Non-pigmented ciliary epithelial cell (primary cell): ENCODE measurements at regions not wholly inside any gene's neighbourhood (a gene's known extent, or its start where the extent isn't known, plus 50 kb on each side); places are given as distances from the start of the nearest gene placed in this dataset.

Experiments
- DNase-seq: peaks from one replicate; pipeline ENCODE4 v3.0.0-alpha.2; 2010; ENCODE audit warnings: low read depth

GRCh38 chr1:14100919-14101318 is 400.9 kb downstream of the PRDM2 start:
- no peak for DNase-seq

GRCh38 chr1:14102180-14102579 is 402.2 kb downstream of the PRDM2 start:
- DNase-seq, result no peak

GRCh38 chr1:14103878-14104430 is 404.0 kb downstream of the PRDM2 start:
- DNase-seq, result no peak

- no peak for DNase-seq
Observed at GRCh38 chr1:14106126-14106525, 406.1 kb downstream of the PRDM2 start.

GRCh38 chr1:14106679-14107313 is 406.8 kb downstream of the PRDM2 start:
- DNase-seq, result no peak

GRCh38 chr1:14108356-14109275 is 408.6 kb downstream of the PRDM2 start:
- no peak for DNase-seq

GRCh38 chr1:14109276-14109635 is 409.3 kb downstream of the PRDM2 start:
- no peak for DNase-seq

- no peak for DNase-seq
Observed at GRCh38 chr1:14110040-14110439, 410.1 kb downstream of the PRDM2 start.

- DNase-seq, result no peak
Observed at GRCh38 chr1:14111121-14111520, 411.1 kb downstream of the PRDM2 start.

GRCh38 chr1:14112613-14113012 is 412.6 kb downstream of the PRDM2 start:
- DNase-seq, result no peak

GRCh38 chr1:14113271-14113670 is 413.3 kb downstream of the PRDM2 start:
- no peak for DNase-seq

GRCh38 chr1:14113841-14114567 is 414.0 kb downstream of the PRDM2 start:
- DNase-seq, result peak; percentile 6

- no peak for DNase-seq
Observed at GRCh38 chr1:14115976-14116375, 416.0 kb downstream of the PRDM2 start.

- no peak for DNase-seq
Observed at GRCh38 chr1:14117700-14118099, 417.7 kb downstream of the PRDM2 start.

- DNase-seq, result no peak
Observed at GRCh38 chr1:14118691-14119485, 418.9 kb downstream of the PRDM2 start.

GRCh38 chr1:14120895-14121294 is 420.9 kb downstream of the PRDM2 start:
- DNase-seq, result no peak

- DNase-seq, result no peak
Observed at GRCh38 chr1:14128096-14128495, 428.1 kb downstream of the PRDM2 start.

GRCh38 chr1:14129009-14129408 is 429.0 kb downstream of the PRDM2 start:
- DNase-seq, result no peak

GRCh38 chr1:14135070-14135469 is 435.1 kb downstream of the PRDM2 start:
- DNase-seq, result no peak

GRCh38 chr1:14136152-14136763 is 436.3 kb downstream of the PRDM2 start:
- DNase-seq, result no peak

GRCh38 chr1:14136881-14137280 is 436.9 kb downstream of the PRDM2 start:
- no peak for DNase-seq
